ENCODE measurements at regions not wholly inside any gene's neighbourhood (a gene's known extent, or its start where the extent isn't known, plus 50 kb on each side); places are given as distances from the start of the nearest gene placed in this dataset.

- no peaks in the 10 kb centered on the region for H3K36me3 Mint-ChIP-seq (ENCODE audit: unreplicated experiment)
- peaks cover 6% of the 10 kb centered on the region for H3K4me1 Mint-ChIP-seq (ENCODE audit: low read depth, unreplicated experiment)
- H3K9me3 Mint-ChIP-seq (ENCODE audit: unreplicated experiment), result no peaks in the 10 kb centered on the region
- no peak overlapping the region for H3K27ac Mint-ChIP-seq (ENCODE audit: unreplicated experiment)
- no peak for TF ChIP-seq CTCF (IDR thresholded peaks at IDR 0.05; ENCODE audit: partially characterized antibody, unreplicated experiment)
- no peak overlapping the region for H3K4me3 Mint-ChIP-seq (ENCODE audit: unreplicated experiment)
- no peak for DNase-seq
- no peaks in the 10 kb centered on the region for H3K27me3 Mint-ChIP-seq (ENCODE audit: unreplicated experiment)
Measured at GRCh38 chr5:125398466-125398865, 652.0 kb upstream of the ZNF608 start.

- Mint-ChIP-seq H3K4me3 (ENCODE audit: unreplicated experiment) (no peak overlapping the region), H3K27ac (ENCODE audit: unreplicated experiment) (no peak overlapping the region), H3K36me3 (ENCODE audit: unreplicated experiment) (no peaks in the 10 kb centered on the region), H3K27me3 (ENCODE audit: unreplicated experiment) (no peaks in the 10 kb centered on the region), H3K9me3 (ENCODE audit: unreplicated experiment) (no peaks in the 10 kb centered on the region), H3K4me1 (ENCODE audit: low read depth, unreplicated experiment) (peaks cover 15% of the 10 kb centered on the region)
- no peak for DNase-seq
- no peak for TF ChIP-seq CTCF (IDR thresholded peaks at IDR 0.05; ENCODE audit: partially characterized antibody, unreplicated experiment)
Measured at GRCh38 chr5:125399885-125400284, 653.4 kb upstream of the ZNF608 start.

GRCh38 chr5:125401724-125402622 is 655.5 kb upstream of the ZNF608 start:
- no peak for TF ChIP-seq CTCF (IDR thresholded peaks at IDR 0.05; ENCODE audit: partially characterized antibody, unreplicated experiment)
- Mint-ChIP-seq H3K4me3 (ENCODE audit: unreplicated experiment) (no peak overlapping the region), H3K4me1 (ENCODE audit: low read depth, unreplicated experiment) (peaks cover 16% of the 10 kb centered on the region), H3K9me3 (ENCODE audit: unreplicated experiment) (no peaks in the 10 kb centered on the region), H3K27ac (ENCODE audit: unreplicated experiment) (no peak overlapping the region), H3K27me3 (ENCODE audit: unreplicated experiment) (no peaks in the 10 kb centered on the region), H3K36me3 (ENCODE audit: unreplicated experiment) (peaks cover 4% of the 10 kb centered on the region)
- no peak for DNase-seq

- peaks cover 18% of the 10 kb centered on the region for H3K4me1 Mint-ChIP-seq (ENCODE audit: low read depth, unreplicated experiment)
- H3K27ac Mint-ChIP-seq (ENCODE audit: unreplicated experiment), result no peak overlapping the region
- no peak for DNase-seq
- no peak for TF ChIP-seq CTCF (IDR thresholded peaks at IDR 0.05; ENCODE audit: partially characterized antibody, unreplicated experiment)
- peaks cover 4% of the 10 kb centered on the region for H3K36me3 Mint-ChIP-seq (ENCODE audit: unreplicated experiment)
- H3K27me3 Mint-ChIP-seq (ENCODE audit: unreplicated experiment), result no peaks in the 10 kb centered on the region
- no peak overlapping the region for H3K4me3 Mint-ChIP-seq (ENCODE audit: unreplicated experiment)
- no peaks in the 10 kb centered on the region for H3K9me3 Mint-ChIP-seq (ENCODE audit: unreplicated experiment)
Measured at GRCh38 chr5:125402787-125403186, 656.3 kb upstream of the ZNF608 start.

GRCh38 chr5:125404056-125404455 is 657.6 kb upstream of the ZNF608 start:
- Mint-ChIP-seq H3K4me3 (ENCODE audit: unreplicated experiment) (no peak overlapping the region), H3K4me1 (ENCODE audit: low read depth, unreplicated experiment) (peaks cover 26% of the 10 kb centered on the region), H3K36me3 (ENCODE audit: unreplicated experiment) (peaks cover 4% of the 10 kb centered on the region), H3K9me3 (ENCODE audit: unreplicated experiment) (peaks cover 2% of the 10 kb centered on the region), H3K27ac (ENCODE audit: unreplicated experiment) (no peak overlapping the region), H3K27me3 (ENCODE audit: unreplicated experiment) (no peaks in the 10 kb centered on the region)
- no peak for DNase-seq
- TF ChIP-seq CTCF (IDR thresholded peaks at IDR 0.05; ENCODE audit: partially characterized antibody, unreplicated experiment), result no peak

Data from glutamatergic neuron (in vitro differentiated cells).